Mesothelial cell of epicardium (in vitro differentiated cells): ENCODE measurements at regions not wholly inside any gene's neighbourhood (a gene's known extent, or its start where the extent isn't known, plus 50 kb on each side); places are given as distances from the start of the nearest gene placed in this dataset.
"Not testable (repeated sequence)": the region's sequence is repeated elsewhere in the genome, so short reads cannot be mapped to it uniquely, and the experiment has no call there.

Experiments used
- DNase-seq, 2 experiments: peaks; one replicate each; pipeline ENCODE4 v3.0.0; 2021; ENCODE audit warnings: low spot score in 2 of 2; ENCODE audit not compliant: unreplicated experiment in 2 of 2
- H3K27ac Mint-ChIP-seq: 2 replicates; pipeline ENCODE4 v1.8.0; 2021; ENCODE audit warnings: mixed read lengths
- H3K27me3 Mint-ChIP-seq: 2 replicates; pipeline ENCODE4 v1.8.0; 2021; ENCODE audit warnings: low read depth, mixed read lengths
- H3K36me3 Mint-ChIP-seq: 2 replicates; pipeline ENCODE4 v1.8.0; 2021; ENCODE audit warnings: mixed read lengths
- H3K4me1 Mint-ChIP-seq: 2 replicates; pipeline ENCODE4 v1.8.0; 2021; ENCODE audit warnings: mixed read lengths
- H3K4me3 Mint-ChIP-seq: 2 replicates; pipeline ENCODE4 v1.8.0; 2021; ENCODE audit warnings: mild to moderate bottlenecking, moderate library complexity, mixed read lengths
- H3K9me3 Mint-ChIP-seq: 2 replicates; pipeline ENCODE4 v1.8.0; 2021; ENCODE audit warnings: mixed read lengths

- H3K9me3 Mint-ChIP-seq, H3K27ac Mint-ChIP-seq, H3K4me1 Mint-ChIP-seq, H3K4me3 Mint-ChIP-seq, DNase-seq, H3K27me3 Mint-ChIP-seq, H3K36me3 Mint-ChIP-seq: not testable (repeated sequence)
These were observed 89.0 kb upstream of the NOTCH2NLA start for GRCh38 chr1:146317785-146318184.

DNA sequence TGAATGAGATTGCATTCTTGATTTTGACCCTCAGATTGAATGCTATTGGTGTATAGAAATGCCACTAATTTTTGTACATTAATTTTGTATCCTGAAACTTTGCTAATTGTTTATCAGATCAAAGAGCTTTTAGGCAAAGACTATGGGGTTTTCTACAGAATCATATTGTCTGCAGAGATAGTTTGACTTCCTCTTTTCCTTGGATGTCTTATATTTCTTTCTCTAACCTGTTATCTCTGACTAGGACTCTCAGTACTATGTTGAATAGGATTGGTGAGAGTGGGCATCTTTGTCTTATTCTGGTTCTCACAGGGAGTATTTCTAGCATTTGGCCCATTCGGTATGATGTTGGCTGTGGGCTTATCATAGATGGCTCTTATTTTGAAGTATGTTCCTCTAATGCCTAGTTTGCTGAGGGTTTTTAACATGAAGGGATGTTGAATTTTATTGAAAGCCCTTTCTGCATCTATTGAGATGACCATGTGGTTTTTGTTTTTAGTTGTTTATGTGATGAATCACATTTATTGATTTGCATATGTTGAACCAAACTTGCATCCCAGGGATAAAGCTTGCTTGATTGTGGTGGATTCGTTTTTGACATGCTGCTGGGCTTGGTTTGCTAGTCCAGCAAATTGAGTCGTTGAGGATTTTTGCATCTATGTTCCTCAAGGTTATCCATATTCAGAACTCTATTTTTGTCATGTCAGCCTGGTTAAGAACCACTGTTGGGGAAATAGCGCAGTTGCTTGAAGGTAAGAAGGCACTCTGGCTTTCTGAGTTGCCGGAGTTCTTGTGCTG lies 85.8 kb upstream of the NOTCH2NLA start:
- DNase-seq, H3K36me3 Mint-ChIP-seq, H3K9me3 Mint-ChIP-seq, H3K4me3 Mint-ChIP-seq, H3K27me3 Mint-ChIP-seq, H3K4me1 Mint-ChIP-seq, H3K27ac Mint-ChIP-seq: not testable (repeated sequence)

- not testable (repeated sequence) for H3K4me1 Mint-ChIP-seq, H3K27me3 Mint-ChIP-seq, H3K9me3 Mint-ChIP-seq, H3K27ac Mint-ChIP-seq, DNase-seq, H3K4me3 Mint-ChIP-seq, H3K36me3 Mint-ChIP-seq
These were observed 81.8 kb upstream of the NOTCH2NLA start for GRCh38 chr1:146310579-146310978.

DNA sequence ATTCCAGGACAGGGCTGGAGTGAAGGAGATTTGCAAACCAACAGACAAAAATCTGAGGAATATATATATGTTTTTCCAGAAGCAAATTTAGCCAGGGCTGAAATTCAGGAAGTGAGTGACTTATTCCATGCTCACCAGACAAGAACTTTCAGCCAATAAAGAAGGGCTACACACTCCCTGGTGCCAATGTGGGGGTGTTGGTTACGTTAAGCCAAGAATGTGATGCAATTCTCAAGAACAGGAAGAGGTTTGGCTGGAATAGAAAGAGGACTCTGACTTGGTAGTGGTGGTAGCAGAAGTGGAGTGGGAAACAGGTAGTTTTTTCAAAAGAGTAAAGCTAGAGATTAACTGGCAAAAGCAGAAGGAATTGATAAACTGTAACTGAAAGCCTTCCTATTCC lies 80.6 kb upstream of the NOTCH2NLA start:
- not testable (repeated sequence) for H3K4me1 Mint-ChIP-seq, H3K36me3 Mint-ChIP-seq, H3K27me3 Mint-ChIP-seq, DNase-seq, H3K9me3 Mint-ChIP-seq, H3K4me3 Mint-ChIP-seq, H3K27ac Mint-ChIP-seq

DNA sequence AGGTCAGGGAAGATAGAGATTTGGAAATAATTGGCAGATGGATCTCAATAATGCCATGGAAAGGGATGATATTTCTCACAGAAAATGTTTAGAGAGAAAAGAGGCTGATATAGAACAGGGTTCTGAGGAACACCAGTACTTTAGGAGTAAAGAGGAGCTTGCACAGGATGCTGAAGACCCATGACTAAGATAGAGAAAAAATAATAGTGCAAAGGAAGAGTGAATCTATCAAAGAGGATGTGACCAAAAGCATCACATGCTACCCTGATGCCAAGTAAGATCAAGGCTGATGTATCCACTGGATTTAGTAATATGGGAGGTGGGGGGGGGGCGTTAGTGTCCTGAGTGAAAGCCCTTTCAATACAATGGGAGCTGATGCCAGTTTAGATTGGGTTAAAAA lies 80.1 kb upstream of the NOTCH2NLA start:
- H3K27me3 Mint-ChIP-seq, H3K4me1 Mint-ChIP-seq, DNase-seq: not testable (repeated sequence)

GRCh38 chr1:146308152-146308551 lies 79.3 kb upstream of the NOTCH2NLA start:
- not testable (repeated sequence) for H3K4me1 Mint-ChIP-seq, DNase-seq, H3K36me3 Mint-ChIP-seq, H3K4me3 Mint-ChIP-seq, H3K27ac Mint-ChIP-seq, H3K27me3 Mint-ChIP-seq, H3K9me3 Mint-ChIP-seq

More for the DNA sequence above, 80.1 kb upstream of the NOTCH2NLA start:
- not testable (repeated sequence) for H3K9me3 Mint-ChIP-seq, H3K36me3 Mint-ChIP-seq, H3K27ac Mint-ChIP-seq, H3K4me3 Mint-ChIP-seq

GRCh38 chr1:146307632-146308031 lies 78.8 kb upstream of the NOTCH2NLA start:
- not testable (repeated sequence) for H3K27ac Mint-ChIP-seq

DNA sequence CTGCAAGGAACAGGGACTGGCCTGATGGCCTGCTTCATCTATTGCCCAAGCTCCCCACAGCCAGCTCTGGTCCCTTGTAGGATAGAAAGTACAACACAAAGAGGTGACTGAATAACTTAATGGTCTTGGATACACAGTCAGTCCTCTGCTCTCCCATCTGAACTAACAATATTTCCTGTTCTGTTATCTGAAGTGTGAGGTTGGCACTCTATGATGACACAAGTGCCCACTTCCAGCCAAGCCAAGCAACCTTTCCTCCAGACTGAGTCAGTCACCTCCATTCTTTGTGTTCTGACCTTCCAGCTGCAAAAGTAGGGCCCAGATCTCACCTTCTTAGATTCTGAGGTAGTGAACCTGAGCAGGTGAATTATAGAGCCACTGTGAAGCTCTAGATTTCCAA lies 77.8 kb upstream of the NOTCH2NLA start:
- not testable (repeated sequence) for H3K4me3 Mint-ChIP-seq, H3K9me3 Mint-ChIP-seq, H3K27ac Mint-ChIP-seq, H3K27me3 Mint-ChIP-seq, H3K4me1 Mint-ChIP-seq, DNase-seq, H3K36me3 Mint-ChIP-seq

More at GRCh38 chr1:146307632-146308031, 78.8 kb upstream of the NOTCH2NLA start:
- H3K4me1 Mint-ChIP-seq, DNase-seq, H3K36me3 Mint-ChIP-seq, H3K27me3 Mint-ChIP-seq, H3K9me3 Mint-ChIP-seq, H3K4me3 Mint-ChIP-seq: not testable (repeated sequence)

DNA sequence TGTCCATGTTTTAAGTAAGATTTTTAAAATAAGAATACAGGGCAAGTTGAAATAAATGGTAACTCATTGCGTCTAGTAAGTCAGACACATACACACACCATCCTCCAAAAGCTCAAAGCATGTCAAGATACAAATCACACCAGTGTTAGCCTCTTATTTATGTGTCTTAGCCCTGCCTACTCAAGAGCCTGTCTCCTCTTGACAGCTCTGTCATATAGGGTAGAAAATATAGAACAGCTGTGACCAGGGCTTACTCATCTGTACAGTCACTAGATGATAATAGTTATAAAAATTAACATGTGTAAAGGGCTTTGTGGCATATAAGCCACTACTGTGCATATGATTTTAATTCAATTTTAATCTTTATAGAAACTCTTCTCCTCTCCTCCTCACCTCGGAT lies 76.6 kb upstream of the NOTCH2NLA start:
- not testable (repeated sequence) for H3K4me1 Mint-ChIP-seq, H3K36me3 Mint-ChIP-seq, H3K4me3 Mint-ChIP-seq, H3K27me3 Mint-ChIP-seq, DNase-seq, H3K9me3 Mint-ChIP-seq, H3K27ac Mint-ChIP-seq

DNA sequence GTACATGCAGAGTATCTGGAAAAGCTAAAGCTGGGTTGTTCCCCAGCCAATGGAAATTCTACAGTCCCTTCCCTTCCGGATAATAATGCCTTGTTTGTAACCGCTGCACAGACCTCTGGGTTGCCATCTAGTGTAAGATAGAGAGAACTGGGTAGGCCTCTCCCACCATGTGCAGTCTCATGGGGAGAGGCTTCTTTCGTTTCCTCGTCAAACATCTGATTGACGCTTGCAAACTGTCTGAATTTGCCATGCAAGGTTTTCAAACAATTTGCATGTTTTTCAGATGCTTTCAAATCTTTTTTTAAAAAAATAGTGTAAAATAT lies 69.7 kb upstream of the NOTCH2NLA start:
- not testable (repeated sequence) for H3K9me3 Mint-ChIP-seq, H3K4me1 Mint-ChIP-seq

GRCh38 chr1:146297781-146298574 lies 69.2 kb upstream of the NOTCH2NLA start:
- not testable (repeated sequence) for H3K4me3 Mint-ChIP-seq, DNase-seq, H3K9me3 Mint-ChIP-seq, H3K4me1 Mint-ChIP-seq, H3K36me3 Mint-ChIP-seq, H3K27ac Mint-ChIP-seq, H3K27me3 Mint-ChIP-seq

More for the DNA sequence above, 69.7 kb upstream of the NOTCH2NLA start:
- H3K4me3 Mint-ChIP-seq, H3K27me3 Mint-ChIP-seq, H3K36me3 Mint-ChIP-seq, DNase-seq, H3K27ac Mint-ChIP-seq: not testable (repeated sequence)

- not testable (repeated sequence) for H3K27me3 Mint-ChIP-seq, H3K4me3 Mint-ChIP-seq, H3K36me3 Mint-ChIP-seq, DNase-seq, H3K27ac Mint-ChIP-seq, H3K9me3 Mint-ChIP-seq, H3K4me1 Mint-ChIP-seq
These were observed 64.4 kb upstream of the NOTCH2NLA start for GRCh38 chr1:146292940-146293936.

- not testable (repeated sequence) for H3K27me3 Mint-ChIP-seq, DNase-seq, H3K36me3 Mint-ChIP-seq, H3K27ac Mint-ChIP-seq, H3K4me3 Mint-ChIP-seq, H3K9me3 Mint-ChIP-seq, H3K4me1 Mint-ChIP-seq
These were observed 63.6 kb upstream of the NOTCH2NLA start for GRCh38 chr1:146292424-146292823.
